ENCODE measurements at regions not wholly inside any gene's neighbourhood (a gene's known extent, or its start where the extent isn't known, plus 50 kb on each side); places are given as distances from the start of the nearest gene placed in this dataset.

DNA sequence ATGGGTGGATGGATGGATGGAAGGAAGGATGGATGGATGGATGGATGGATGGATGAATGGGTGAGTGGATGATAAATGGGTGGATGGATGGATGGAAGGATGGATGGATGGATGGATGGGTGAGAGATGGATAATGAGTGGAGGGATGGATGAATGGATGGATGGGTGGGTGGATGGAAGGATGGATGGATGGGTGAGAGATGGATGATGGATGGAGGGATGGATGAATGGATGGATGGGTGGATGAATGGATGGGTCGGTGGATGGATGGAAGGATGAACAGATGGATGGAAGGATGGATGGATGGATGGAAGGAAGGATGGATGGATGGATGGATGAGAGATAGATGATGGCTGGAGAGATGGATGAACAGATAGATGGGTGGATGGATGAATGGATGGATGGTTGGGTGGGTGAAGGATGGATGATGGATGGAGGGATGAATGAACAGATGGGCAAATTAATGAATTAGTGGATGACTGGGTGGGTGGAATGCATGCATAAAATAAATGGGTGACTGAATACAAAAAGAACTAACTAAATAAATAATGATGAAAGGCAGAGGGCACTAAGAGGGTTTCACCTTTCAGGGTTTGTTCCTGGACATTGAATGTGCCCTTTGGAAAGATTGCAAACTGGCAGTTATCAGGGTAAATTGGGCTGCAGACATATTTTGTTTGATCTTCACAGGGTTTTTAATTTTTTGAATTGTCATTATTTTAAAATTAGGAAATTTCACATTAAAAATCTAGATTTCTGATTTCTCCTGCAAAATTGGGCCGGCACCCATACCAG is 50.9 kb upstream of the PTPN1 start:
- DNase-seq (ENCODE audit: low read depth in 2 of 2, low spot score in 1 of 2) = no peak

DNA sequence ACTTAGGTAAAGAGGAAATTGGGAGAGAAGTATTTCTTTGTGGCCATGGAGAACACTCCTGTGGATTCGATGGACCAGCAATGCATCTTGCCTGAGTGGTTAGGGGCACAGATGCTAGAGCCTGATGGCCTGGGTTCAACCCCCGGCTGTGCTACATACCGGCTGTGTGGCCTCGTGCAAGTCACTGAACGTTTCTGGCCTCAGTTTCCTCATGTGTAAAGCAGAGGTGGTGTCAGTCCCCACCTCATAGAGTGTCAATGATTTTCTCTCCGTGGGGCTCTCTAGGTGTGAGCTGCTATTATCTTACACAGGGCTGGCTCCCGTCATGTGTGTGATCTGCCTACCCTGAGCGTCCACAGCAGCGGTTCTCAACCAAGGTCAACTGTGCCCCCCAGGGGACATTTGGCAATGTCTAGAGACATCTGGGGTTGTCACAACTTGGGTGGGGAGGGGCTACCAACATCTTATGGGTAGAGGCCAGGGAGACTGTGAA is 50.0 kb upstream of the PTPN1 start:
- no peak for DNase-seq (ENCODE audit: low read depth in 2 of 2, low spot score in 1 of 2)

Measured in stimulated activated CD8-positive, alpha-beta memory T cell treated with anti-CD3 and anti-CD28 coated beads, Interleukin-4, amount 100 ng/mL, for 4 hours (primary cell).